Fibroblast of mammary gland (primary cell): ENCODE measurements at regions not wholly inside any gene's neighbourhood (a gene's known extent, or its start where the extent isn't known, plus 50 kb on each side); places are given as distances from the start of the nearest gene placed in this dataset.
"Not testable (repeated sequence)": the region's sequence is repeated elsewhere in the genome, so short reads cannot be mapped to it uniquely, and the experiment has no call there.

Experiments
- DNase-seq: peaks from one replicate; pipeline ENCODE4 v3.0.0-alpha.2; 2010; ENCODE audit warnings: low read depth
- H3K4me3 ChIP-seq: 2 replicates; pipeline ENCODE4 v1.5.1; 2011; ENCODE audit warnings: low read depth, mild to moderate bottlenecking, low read length, moderate library complexity; ENCODE audit not compliant: control insufficient read depth
- CTCF ChIP-seq: conservative IDR thresholded peaks from 2 replicates; pipeline ENCODE4 v1.5.1; 2011; ENCODE audit warnings: low read depth, low read length, inconsistent platforms; ENCODE audit not compliant: control insufficient read depth, insufficient read depth

- H3K4me3 ChIP-seq = no peak overlapping the region
- TF ChIP-seq CTCF = no peak
- no peak for DNase-seq
Observed at GRCh38 chr4:187086151-187086550, 362.5 kb upstream of the FAT1 start.

- no peak for DNase-seq
- H3K4me3 ChIP-seq = no peak overlapping the region
- no peak for TF ChIP-seq CTCF
Observed at GRCh38 chr4:187088070-187088799, 364.6 kb upstream of the FAT1 start.

GRCh38 chr4:187090401-187090800 is 366.7 kb upstream of the FAT1 start:
- no peak for TF ChIP-seq CTCF
- DNase-seq = no peak

GRCh38 chr4:187090832-187091231 is 367.2 kb upstream of the FAT1 start:
- H3K4me3 ChIP-seq, DNase-seq: not testable (repeated sequence)

More at GRCh38 chr4:187090401-187090800, 366.7 kb upstream of the FAT1 start:
- H3K4me3 ChIP-seq = no peak overlapping the region

GRCh38 chr4:187094144-187094543 is 370.5 kb upstream of the FAT1 start:
- DNase-seq = no peak
- no peak for TF ChIP-seq CTCF
- H3K4me3 ChIP-seq = no peak overlapping the region

- no peak overlapping the region for H3K4me3 ChIP-seq
- DNase-seq = no peak
- no peak for TF ChIP-seq CTCF
Observed at GRCh38 chr4:187098429-187098828, 374.8 kb upstream of the FAT1 start.

- no peak overlapping the region for H3K4me3 ChIP-seq
- no peak for DNase-seq
- no peak for TF ChIP-seq CTCF
Observed at GRCh38 chr4:187103351-187103750, 379.7 kb upstream of the FAT1 start.
